OCI-LY3 (cell line): ENCODE measurements at regions not wholly inside any gene's neighbourhood (a gene's known extent, or its start where the extent isn't known, plus 50 kb on each side); places are given as distances from the start of the nearest gene placed in this dataset.

Experiments
- EZH2phosphoT487 ChIP-seq: fragments of 200-600 bp; shearing (Covaris generic); IDR thresholded peaks from 2 replicates; pipeline ENCODE4 v1.6.1; 2018; ENCODE audit warnings: antibody characterized with exemption, mixed run types, low read depth
- TF ChIP-seq, protein P1 (sequence below): fragments of 200-600, 300-600 bp; sonication (generic); IDR thresholded peaks from 2 replicates; pipeline ENCODE4 v1.5.1; 2014; ENCODE audit warnings: antibody characterized with exemption, low read length, low read depth

DNA sequence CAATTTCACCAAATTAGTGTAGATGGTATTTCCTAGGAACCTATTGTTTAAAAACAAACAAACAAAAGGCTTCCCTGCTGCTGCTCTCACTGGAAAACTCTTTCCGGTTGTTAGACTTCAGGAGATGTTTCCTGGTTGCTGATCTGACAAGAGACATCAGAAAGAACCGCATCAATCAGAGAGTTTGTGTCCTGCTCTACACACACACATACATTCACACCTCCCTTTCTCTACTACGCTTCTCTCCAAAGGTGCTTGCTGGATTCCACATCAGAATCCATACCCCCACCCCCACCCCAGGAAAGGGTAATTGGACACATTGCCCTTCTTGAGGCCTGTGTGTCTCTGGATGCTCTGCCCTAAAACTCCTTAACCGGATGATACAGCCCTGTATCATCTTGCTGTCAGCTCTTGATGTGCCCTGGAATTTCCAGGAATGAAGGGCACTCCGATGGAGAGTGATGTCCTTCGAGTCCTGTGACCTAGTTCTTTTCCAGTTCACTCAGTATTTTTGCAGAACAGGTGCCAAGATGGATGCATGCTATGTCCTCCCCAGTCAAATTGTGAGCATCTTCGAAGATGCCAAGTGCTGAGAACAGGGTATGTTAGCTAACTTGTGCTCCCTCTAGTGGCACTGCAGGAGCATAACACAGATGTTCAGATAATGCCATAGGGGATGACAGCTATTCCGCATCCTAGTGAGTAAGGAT lies 113.7 kb upstream of the SLC35F3 start:
- TF ChIP-seq, protein P1, sequence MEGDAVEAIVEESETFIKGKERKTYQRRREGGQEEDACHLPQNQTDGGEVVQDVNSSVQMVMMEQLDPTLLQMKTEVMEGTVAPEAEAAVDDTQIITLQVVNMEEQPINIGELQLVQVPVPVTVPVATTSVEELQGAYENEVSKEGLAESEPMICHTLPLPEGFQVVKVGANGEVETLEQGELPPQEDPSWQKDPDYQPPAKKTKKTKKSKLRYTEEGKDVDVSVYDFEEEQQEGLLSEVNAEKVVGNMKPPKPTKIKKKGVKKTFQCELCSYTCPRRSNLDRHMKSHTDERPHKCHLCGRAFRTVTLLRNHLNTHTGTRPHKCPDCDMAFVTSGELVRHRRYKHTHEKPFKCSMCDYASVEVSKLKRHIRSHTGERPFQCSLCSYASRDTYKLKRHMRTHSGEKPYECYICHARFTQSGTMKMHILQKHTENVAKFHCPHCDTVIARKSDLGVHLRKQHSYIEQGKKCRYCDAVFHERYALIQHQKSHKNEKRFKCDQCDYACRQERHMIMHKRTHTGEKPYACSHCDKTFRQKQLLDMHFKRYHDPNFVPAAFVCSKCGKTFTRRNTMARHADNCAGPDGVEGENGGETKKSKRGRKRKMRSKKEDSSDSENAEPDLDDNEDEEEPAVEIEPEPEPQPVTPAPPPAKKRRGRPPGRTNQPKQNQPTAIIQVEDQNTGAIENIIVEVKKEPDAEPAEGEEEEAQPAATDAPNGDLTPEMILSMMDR: peak; percentile 97
- TF ChIP-seq EZH2phosphoT487: no peak
